ENCODE measurements at regions not wholly inside any gene's neighbourhood (a gene's known extent, or its start where the extent isn't known, plus 50 kb on each side); places are given as distances from the start of the nearest gene placed in this dataset.

- TF ChIP-seq NFRKB (IDR thresholded peaks at IDR 0.05) (no peak), BHLHE40 (IDR thresholded peaks at IDR 0.05; ENCODE audit: borderline replicate concordance) (no peak), TARDBP (IDR thresholded peaks at IDR 0.05) (no peak), SP1 (IDR thresholded peaks at IDR 0.05) (no peak)
These were observed 135.8 kb upstream of the ANKRD28 start for GRCh38 chr3:15933439-15934139.

All from HEK293T (cell line).